ENCODE measurements at regions not wholly inside any gene's neighbourhood (a gene's known extent, or its start where the extent isn't known, plus 50 kb on each side); places are given as distances from the start of the nearest gene placed in this dataset.

GRCh38 chr2:109736177-109736827, 57.8 kb upstream of the RGPD5 start:
- peak; percentile 83 for TF ChIP-seq CTCF (conservative IDR thresholded peaks at IDR 0.05)
- no peak for TF ChIP-seq ZFX (IDR thresholded peaks at IDR 0.05)

Data from C4-2B (cell line).